DOHH2 (cell line): ENCODE measurements at regions not wholly inside any gene's neighbourhood (a gene's known extent, or its start where the extent isn't known, plus 50 kb on each side); places are given as distances from the start of the nearest gene placed in this dataset.
A peak's percentile ranks its signal among the peaks of the same experiment; 100 is the strongest.

ENCODE experiments used
- H3F3A ChIP-seq: fragments of 200-600 bp; sonication (generic), shearing (Covaris generic); 2 replicates; pipeline ENCODE4 v1.6.0; 2016; ENCODE audit warnings: antibody characterized with exemption, mild to moderate bottlenecking; ENCODE audit not compliant: control insufficient read depth, insufficient read depth
- H3K27ac ChIP-seq: fragments of 200-600 bp; sonication (generic); 2 replicates; pipeline ENCODE4 v1.5.1; 2014; ENCODE audit warnings: low read depth, mild to moderate bottlenecking, low read length, moderate library complexity
- H3K27me3 ChIP-seq: fragments of 200-600 bp; sonication (generic); 2 replicates; pipeline ENCODE4 v1.6.1; 2014; ENCODE audit warnings: mild to moderate bottlenecking, low read length, mixed read lengths; ENCODE audit not compliant: control insufficient read depth
- H3K36me3 ChIP-seq: fragments of 200-600 bp; sonication (generic); 2 replicates; pipeline ENCODE4 v1.6.1; 2014; ENCODE audit warnings: mild to moderate bottlenecking, low read length, moderate library complexity, mixed read lengths; ENCODE audit not compliant: control insufficient read depth
- H3K4me1 ChIP-seq: fragments of 200-600 bp; sonication (generic); 2 replicates; pipeline ENCODE4 v1.6.1; 2014; ENCODE audit warnings: mild to moderate bottlenecking, low read length, mixed read lengths; ENCODE audit not compliant: control insufficient read depth
- H3K4me2 ChIP-seq: fragments of 200-600 bp; sonication (generic); 2 replicates; pipeline ENCODE4 v1.6.0; 2014; ENCODE audit warnings: mild to moderate bottlenecking, low read length, moderate library complexity
- H3K4me3 ChIP-seq: fragments of 200-600 bp; sonication (generic); 2 replicates; pipeline ENCODE4 v1.5.1; 2014; ENCODE audit warnings: mild to moderate bottlenecking, low read length, mixed read lengths
- H3K79me2 ChIP-seq: fragments of 200-600 bp; sonication (generic); 2 replicates; pipeline ENCODE4 v1.6.1; 2014; ENCODE audit warnings: mild to moderate bottlenecking, low read length, mixed read lengths; ENCODE audit not compliant: control insufficient read depth
- H3K9me2 ChIP-seq: fragments of 200-600 bp; sonication (generic); replicated peaks from 2 replicates; pipeline ENCODE4 v1.6.1; 2014; ENCODE audit warnings: mild to moderate bottlenecking, low read length, mixed read lengths; ENCODE audit not compliant: control insufficient read depth
- H3K9me3 ChIP-seq: fragments of 200-600 bp; sonication (generic); 2 replicates; pipeline ENCODE4 v1.6.1; 2014; ENCODE audit warnings: antibody characterized with exemption, low read length, mixed read lengths; ENCODE audit not compliant: control insufficient read depth, insufficient read depth
- H4K20me1 ChIP-seq: fragments of 200-600 bp; sonication (generic); 2 replicates; pipeline ENCODE4 v1.6.0; 2014; ENCODE audit warnings: low read depth, mild to moderate bottlenecking, antibody characterized with exemption, low read length, moderate library complexity; ENCODE audit not compliant: control insufficient read depth, insufficient read depth
- EZH2phosphoT487 ChIP-seq: fragments of 200-600 bp; sonication (generic); IDR thresholded peaks from 2 replicates; pipeline ENCODE4 v1.6.1; 2017; ENCODE audit warnings: borderline replicate concordance, mild to moderate bottlenecking, antibody characterized with exemption, low read length, moderate library complexity, mixed read lengths
- TF ChIP-seq, protein P1 (sequence below): fragments of 200-600 bp; sonication (generic); IDR thresholded peaks from one replicate; pipeline ENCODE4 v1.5.1; 2014; ENCODE audit warnings: antibody characterized with exemption, mild to moderate bottlenecking, low read depth, low read length; ENCODE audit not compliant: poor library complexity, severe bottlenecking

DNA sequence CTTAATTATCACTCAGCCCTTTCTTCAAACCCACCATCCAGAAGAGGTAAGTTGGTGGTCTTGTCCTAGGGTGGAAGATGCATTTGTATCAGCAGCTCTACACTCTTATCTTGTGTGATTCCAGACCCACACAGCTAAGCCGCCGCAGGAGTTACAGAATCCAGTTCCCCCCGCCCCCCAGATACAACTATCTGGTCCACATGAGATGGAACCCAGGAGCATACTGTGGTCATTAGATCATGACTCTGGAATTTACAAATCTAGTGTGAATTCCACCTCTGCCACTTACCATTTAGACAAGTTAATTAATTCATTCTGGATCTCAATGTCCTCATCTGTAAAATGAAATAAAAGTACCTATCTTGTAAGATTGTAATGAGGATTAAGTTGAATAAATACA is 486.4 kb downstream of the BCL11A start:
- no peak for TF ChIP-seq EZH2phosphoT487
- TF ChIP-seq, protein P1, sequence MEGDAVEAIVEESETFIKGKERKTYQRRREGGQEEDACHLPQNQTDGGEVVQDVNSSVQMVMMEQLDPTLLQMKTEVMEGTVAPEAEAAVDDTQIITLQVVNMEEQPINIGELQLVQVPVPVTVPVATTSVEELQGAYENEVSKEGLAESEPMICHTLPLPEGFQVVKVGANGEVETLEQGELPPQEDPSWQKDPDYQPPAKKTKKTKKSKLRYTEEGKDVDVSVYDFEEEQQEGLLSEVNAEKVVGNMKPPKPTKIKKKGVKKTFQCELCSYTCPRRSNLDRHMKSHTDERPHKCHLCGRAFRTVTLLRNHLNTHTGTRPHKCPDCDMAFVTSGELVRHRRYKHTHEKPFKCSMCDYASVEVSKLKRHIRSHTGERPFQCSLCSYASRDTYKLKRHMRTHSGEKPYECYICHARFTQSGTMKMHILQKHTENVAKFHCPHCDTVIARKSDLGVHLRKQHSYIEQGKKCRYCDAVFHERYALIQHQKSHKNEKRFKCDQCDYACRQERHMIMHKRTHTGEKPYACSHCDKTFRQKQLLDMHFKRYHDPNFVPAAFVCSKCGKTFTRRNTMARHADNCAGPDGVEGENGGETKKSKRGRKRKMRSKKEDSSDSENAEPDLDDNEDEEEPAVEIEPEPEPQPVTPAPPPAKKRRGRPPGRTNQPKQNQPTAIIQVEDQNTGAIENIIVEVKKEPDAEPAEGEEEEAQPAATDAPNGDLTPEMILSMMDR: no peak
- Histone ChIP-seq H3K27ac (no peak overlapping the region), H3K9me2 (no peaks in the 10 kb centered on the region), H3K9me3 (no peaks in the 10 kb centered on the region), H3K79me2 (no peaks in the 10 kb centered on the region), H3K4me2 (no peak overlapping the region), H3K4me3 (no peak overlapping the region), H3K27me3 (no peaks in the 10 kb centered on the region), H4K20me1 (no peaks in the 10 kb centered on the region), H3F3A (no peaks in the 10 kb centered on the region), H3K4me1 (no peaks in the 10 kb centered on the region), H3K36me3 (no peaks in the 10 kb centered on the region)

- Histone ChIP-seq H3K36me3 (no peaks in the 10 kb centered on the region), H3K79me2 (no peaks in the 10 kb centered on the region), H3K4me2 (no peak overlapping the region), H4K20me1 (no peaks in the 10 kb centered on the region), H3K27ac (no peak overlapping the region), H3K27me3 (no peaks in the 10 kb centered on the region), H3K9me3 (no peaks in the 10 kb centered on the region), H3K9me2 (no peaks in the 10 kb centered on the region), H3K4me1 (no peaks in the 10 kb centered on the region), H3F3A (no peaks in the 10 kb centered on the region), H3K4me3 (no peak overlapping the region)
- no peak for TF ChIP-seq EZH2phosphoT487
Measured at GRCh38 chr2:60066096-60066839, 487.2 kb downstream of the BCL11A start.

GRCh38 chr2:60064687-60065389 is 488.6 kb downstream of the BCL11A start:
- Histone ChIP-seq H3K4me1 (no peaks in the 10 kb centered on the region), H3K9me3 (no peaks in the 10 kb centered on the region), H3F3A (no peaks in the 10 kb centered on the region), H3K9me2 (no peaks in the 10 kb centered on the region), H4K20me1 (no peaks in the 10 kb centered on the region), H3K27me3 (no peaks in the 10 kb centered on the region), H3K4me3 (no peak overlapping the region), H3K4me2 (no peak overlapping the region), H3K36me3 (no peaks in the 10 kb centered on the region), H3K27ac (no peak overlapping the region), H3K79me2 (no peaks in the 10 kb centered on the region)
- no peak for TF ChIP-seq EZH2phosphoT487
- TF ChIP-seq, protein P1: no peak

GRCh38 chr2:60058781-60059180 is 494.7 kb downstream of the BCL11A start:
- H4K20me1 ChIP-seq: no peaks in the 10 kb centered on the region
- no peaks in the 10 kb centered on the region for H3K79me2 ChIP-seq
- no peaks in the 10 kb centered on the region for H3F3A ChIP-seq
- no peaks in the 10 kb centered on the region for H3K9me3 ChIP-seq
- H3K4me2 ChIP-seq: peak overlapping the region; percentile 21
- no peaks in the 10 kb centered on the region for H3K9me2 ChIP-seq
- H3K4me3 ChIP-seq: no peak overlapping the region
- TF ChIP-seq, protein P1: no peak
- TF ChIP-seq EZH2phosphoT487: no peak
- H3K36me3 ChIP-seq: no peaks in the 10 kb centered on the region
- no peak overlapping the region for H3K27ac ChIP-seq
- H3K4me1 ChIP-seq: peaks cover 11% of the 10 kb centered on the region
- no peaks in the 10 kb centered on the region for H3K27me3 ChIP-seq
